H1 (cell line): ENCODE measurements at regions not wholly inside any gene's neighbourhood (a gene's known extent, or its start where the extent isn't known, plus 50 kb on each side); places are given as distances from the start of the nearest gene placed in this dataset.

ENCODE experiments used
- CTCF ChIA-PET: fragments of 300-600 bp; sonication (Branson Sonifier 250); formaldehyde crosslinking; loops from one replicate; lab custom pipeline; 2021; ENCODE audit not compliant: partially characterized antibody; lab: Charles Lee
- POLR2A ChIA-PET: fragments of 300-600 bp; sonication (Branson Sonifier 250); formaldehyde crosslinking; loops from one replicate; lab custom pipeline; 2021; ENCODE audit warnings: inconsistent platforms; ENCODE audit not compliant: partially characterized antibody; lab: Charles Lee
- DNase-seq, 2 experiments: peaks; one replicate each; pipeline versions ENCODE4 v3.0.0 to v3.0.0-alpha.2; 2010 to 2022; ENCODE audit warnings: low spot score in 2 of 2, low read depth in 1 of 2, mixed read lengths in 1 of 2
- FAIRE-seq: peaks from 2 replicates; lab custom pipeline; 2011; peaks lifted over from hg19 to GRCh38; lab: Jason Lieb, UNC
- H2AFZ ChIP-seq: 2 replicates; pipeline ENCODE4 v1.8.1; 2012; ENCODE audit warnings: low read length, inconsistent platforms
- H2AK5ac ChIP-seq: 2 replicates; pipeline ENCODE4 v1.6.1; 2013; ENCODE audit warnings: low read depth, low read length
- H2BK120ac ChIP-seq: replicated peaks from 2 replicates; pipeline ENCODE3; 2013; ENCODE audit warnings: low read depth, low read length, inconsistent platforms
- H2BK12ac ChIP-seq: 2 replicates; pipeline ENCODE4 v1.6.1; 2013; ENCODE audit warnings: low read depth, low read length
- H2BK15ac ChIP-seq: 2 replicates; pipeline ENCODE4 v1.6.1; 2013; ENCODE audit warnings: low read length
- H2BK20ac ChIP-seq: 2 replicates; pipeline ENCODE4 v1.6.1; 2013; ENCODE audit warnings: low read length
- H2BK5ac ChIP-seq: 2 replicates; pipeline ENCODE4 v1.6.1; 2013; ENCODE audit warnings: low read depth, low read length
- H3K14ac ChIP-seq: 2 replicates; pipeline ENCODE4 v1.6.1; 2013; ENCODE audit warnings: inconsistent platforms; ENCODE audit not compliant: insufficient read length
- H3K18ac ChIP-seq: 2 replicates; pipeline ENCODE4 v1.6.1; 2013; ENCODE audit warnings: low read length; ENCODE audit errors: extremely low read depth
- H3K23ac ChIP-seq: 2 replicates; pipeline ENCODE4 v1.6.1; 2013; ENCODE audit warnings: inconsistent platforms; ENCODE audit not compliant: insufficient read length
- H3K23me2 ChIP-seq: 2 replicates; pipeline ENCODE4 v1.6.1; 2013; ENCODE audit warnings: low read depth, low read length
- H3K27ac ChIP-seq: 2 replicates; pipeline ENCODE4 v1.6.1; 2011; ENCODE audit warnings: low read depth, low read length, inconsistent platforms
- H3K27me3 ChIP-seq, 4 experiments: replicated peaks in 1 of 4; 1 replicate in 1 of 4; 2 replicates in 3 of 4; pipeline versions ENCODE4 v1.6.1 to v1.8.1; 2011 to 2013; ENCODE audit warnings: low read length in 3 of 4, mild to moderate bottlenecking in 3 of 4, inconsistent platforms in 2 of 4, mixed read lengths in 2 of 4, moderate library complexity in 1 of 4; ENCODE audit not compliant: control insufficient read depth in 3 of 4, insufficient read depth in 3 of 4; ENCODE audit errors: extremely low read depth in 1 of 4
- H3K36me3 ChIP-seq, 4 experiments: 2 replicates each; pipeline versions ENCODE4 v1.6.1 to v1.8.1; 2011 to 2013; ENCODE audit warnings: mild to moderate bottlenecking in 4 of 4, low read length in 3 of 4, moderate library complexity in 2 of 4, control low read depth in 1 of 4, inconsistent platforms in 1 of 4; ENCODE audit not compliant: insufficient read depth in 4 of 4, control insufficient read depth in 2 of 4
- H3K4ac ChIP-seq: replicated peaks from 2 replicates; pipeline ENCODE3; 2013; ENCODE audit warnings: low read length, low read depth, mixed read lengths, inconsistent platforms; ENCODE audit not compliant: insufficient read length
- H3K4me1 ChIP-seq, 4 experiments: replicated peaks in 1 of 4; 1 replicate in 1 of 4; 2 replicates in 3 of 4; pipeline versions ENCODE4 v1.6.1 to v1.8.1; 2011 to 2013; ENCODE audit warnings: low read length in 3 of 4, inconsistent platforms in 2 of 4, mixed read lengths in 1 of 4; ENCODE audit not compliant: insufficient read depth in 4 of 4, control insufficient read depth in 3 of 4
- H3K4me2 ChIP-seq, 2 experiments: 2 replicates each; pipeline versions ENCODE4 v1.6.1 to v1.8.1; 2011 to 2013; ENCODE audit warnings: low read depth in 2 of 2, low read length in 2 of 2, control low read depth in 1 of 2, inconsistent platforms in 1 of 2, mild to moderate bottlenecking in 1 of 2; ENCODE audit not compliant: insufficient read depth in 1 of 2
- H3K4me3 ChIP-seq, 4 experiments: fragments of 200-600, 300-600 bp in 1 of 4; sonication (generic), shearing (Covaris generic), sonication (Bioruptor Twin) in 1 of 4; 2 replicates each; pipeline versions ENCODE4 v1.5.1 to v1.8.1; 2011 to 2016; ENCODE audit warnings: low read length in 4 of 4, low read depth in 3 of 4, control low read depth in 2 of 4, inconsistent platforms in 2 of 4, mild to moderate bottlenecking in 2 of 4, mixed read lengths in 1 of 4, moderate library complexity in 1 of 4; ENCODE audit not compliant: insufficient read depth in 2 of 4; ENCODE audit errors: extremely low read depth in 1 of 4
- H3K56ac ChIP-seq: replicated peaks from 2 replicates; pipeline ENCODE3; 2013; ENCODE audit warnings: low read depth, mild to moderate bottlenecking, mixed read lengths, low read length, inconsistent platforms; ENCODE audit not compliant: insufficient read length
- H3K79me1 ChIP-seq: 2 replicates; pipeline ENCODE4 v1.6.1; 2013; ENCODE audit warnings: low read depth, low read length, control low read depth
- H3K79me2 ChIP-seq, 2 experiments: 2 replicates each; pipeline versions ENCODE4 v1.6.1 to v1.8.1; 2012 to 2013; ENCODE audit warnings: low read length in 2 of 2, mild to moderate bottlenecking in 2 of 2, inconsistent platforms in 1 of 2; ENCODE audit not compliant: insufficient read depth in 2 of 2, control insufficient read depth in 1 of 2
- H3K9ac ChIP-seq, 4 experiments: replicated peaks in 1 of 4; 1 replicate in 1 of 4; 2 replicates in 3 of 4; pipeline versions ENCODE4 v1.6.1 to v1.8.1; 2011 to 2013; ENCODE audit warnings: low read depth in 3 of 4, low read length in 3 of 4, control low read depth in 2 of 4, mild to moderate bottlenecking in 2 of 4, moderate library complexity in 2 of 4, inconsistent platforms in 1 of 4; ENCODE audit errors: extremely low read depth in 1 of 4
- H3K9me3 ChIP-seq, 2 experiments: 2 replicates each; pipeline versions ENCODE4 v1.6.1 to v1.8.1; 2012 to 2013; ENCODE audit warnings: mild to moderate bottlenecking in 2 of 2, moderate library complexity in 2 of 2, control low read depth in 1 of 2, inconsistent platforms in 1 of 2, low read depth in 1 of 2, low read length in 1 of 2, mixed read lengths in 1 of 2; ENCODE audit not compliant: insufficient read depth in 2 of 2
- H4K20me1 ChIP-seq, 2 experiments: replicated peaks in 1 of 2; 2 replicates each; pipeline versions ENCODE3 to v1.8.1; 2011 to 2013; ENCODE audit warnings: inconsistent platforms in 2 of 2, low read length in 2 of 2, mild to moderate bottlenecking in 1 of 2; ENCODE audit not compliant: insufficient read depth in 2 of 2, control insufficient read depth in 1 of 2
- H4K5ac ChIP-seq: 2 replicates; pipeline ENCODE4 v1.6.1; 2013; ENCODE audit warnings: low read length, low read depth, mixed read lengths, inconsistent platforms; ENCODE audit not compliant: insufficient read length
- H4K8ac ChIP-seq: 2 replicates; pipeline ENCODE4 v1.8.0; 2013; ENCODE audit warnings: mild to moderate bottlenecking, moderate library complexity, low read length, inconsistent platforms; ENCODE audit not compliant: insufficient read depth; ENCODE audit errors: extremely low read depth
- H4K91ac ChIP-seq: replicated peaks from 2 replicates; pipeline ENCODE3; 2013; ENCODE audit warnings: low read length, mixed read lengths, inconsistent platforms; ENCODE audit not compliant: insufficient read length
- CBX8 ChIP-seq: fragments of 300-800, 300-1000 bp; sonication (generic); IDR thresholded peaks from 2 replicates; pipeline ENCODE4 v1.7.1; 2016; ENCODE audit warnings: low read depth, low read length, borderline replicate concordance
- EZH2 ChIP-seq: fragments of 200-600 bp; sonication (generic); IDR thresholded peaks from 2 replicates; pipeline ENCODE4 v1.7.1; 2012; ENCODE audit warnings: low read depth, mild to moderate bottlenecking, moderate library complexity, low read length, inconsistent platforms; ENCODE audit not compliant: severe bottlenecking
- FOSL1 ChIP-seq: IDR thresholded peaks from 2 replicates; pipeline ENCODE4 v1.6.1; 2011; ENCODE audit warnings: mild to moderate bottlenecking, low read depth, low read length, moderate library complexity; ENCODE audit not compliant: insufficient read depth
- JUND ChIP-seq: IDR thresholded peaks from 2 replicates; pipeline ENCODE4 v1.6.1; 2011; ENCODE audit warnings: mild to moderate bottlenecking, improper control_type of control experiment, low read length
- NRF1 ChIP-seq: IDR thresholded peaks from 2 replicates; pipeline ENCODE4 v1.6.1; 2011; ENCODE audit warnings: mild to moderate bottlenecking, low read depth, low read length, improper control_type of control experiment
- POU5F1 ChIP-seq: IDR thresholded peaks from 2 replicates; pipeline ENCODE4 v1.6.1; 2011; ENCODE audit warnings: low read depth, mild to moderate bottlenecking, low read length, moderate library complexity
- SAP30 ChIP-seq: fragments of 300-600 bp; sonication (generic); IDR thresholded peaks from 2 replicates; pipeline ENCODE4 v1.7.1; 2012; ENCODE audit warnings: low read length, moderate library complexity, mild to moderate bottlenecking, inconsistent platforms; ENCODE audit not compliant: insufficient read depth, insufficient replicate concordance
- SIX5 ChIP-seq: IDR thresholded peaks from 2 replicates; pipeline ENCODE4 v1.6.1; 2011; ENCODE audit warnings: mild to moderate bottlenecking, low read depth, low read length
- TAF1 ChIP-seq: IDR thresholded peaks from 2 replicates; pipeline ENCODE4 v1.6.1; 2011; ENCODE audit warnings: mild to moderate bottlenecking, low read depth, low read length
- TAF7 ChIP-seq: optimal IDR thresholded peaks from 2 replicates; pipeline ENCODE3; 2011; ENCODE audit warnings: low read depth, mild to moderate bottlenecking, inconsistent platforms, low read length, moderate library complexity, borderline replicate concordance
- WGBS, 2 experiments: shearing (Covaris generic) in 1 of 2; methylation state at CpG; one replicate each; pipeline versions ENCODE4 v1.1.6 to v1.1.7; 2013 to 2015; ENCODE audit warnings: low lambda C conversion rate in 2 of 2, mixed read lengths in 2 of 2, inconsistent platforms in 1 of 2, low coverage in 1 of 2, missing lambda C conversion rate in 1 of 2; ENCODE audit not compliant: insufficient replicate concordance in 2 of 2, insufficient coverage in 1 of 2, insufficient read length in 1 of 2; ENCODE audit errors: extremely low coverage in 1 of 2, missing lambda C conversion rate in 1 of 2; 5-methylcytosine and 5-hydroxymethylcytosine counted together
- TF ChIP-seq, protein P1 (sequence below), 3 experiments: IDR thresholded peaks; 1 replicate in 2 of 3; 2 replicates in 1 of 3; pipeline versions ENCODE4 v1.5.1 to v1.6.1; 2011; ENCODE audit warnings: low read length in 3 of 3, mild to moderate bottlenecking in 3 of 3, inconsistent platforms in 2 of 3, low read depth in 1 of 3, moderate library complexity in 1 of 3; ENCODE audit not compliant: insufficient read depth in 1 of 3; ENCODE audit errors: control extremely low read depth in 1 of 3
- TF ChIP-seq, protein P2 (sequence below): IDR thresholded peaks from 2 replicates; pipeline ENCODE4 v1.6.1; 2012; ENCODE audit warnings: inconsistent platforms

GRCh38 chr6:14582749-14583148 lies 465.2 kb downstream of the CD83 start:
- Histone ChIP-seq H2AFZ (no peak overlapping the region), H2BK5ac (no peak overlapping the region), H4K8ac (no peak overlapping the region), H4K5ac (no peak overlapping the region), H3K79me1 (no peaks in the 10 kb centered on the region), H2BK120ac (no peak overlapping the region), H3K4ac (no peak overlapping the region), H4K91ac (no peak overlapping the region), H3K79me2 (no peaks in the 10 kb centered on the region), H3K36me3 (no peaks in the 10 kb centered on the region; a peak in 1 of 8 replicates), H3K4me2 (no peak overlapping the region), H3K18ac (no peak overlapping the region), H3K4me1 (no peaks in the 10 kb centered on the region), H2BK20ac (no peak overlapping the region), H3K14ac (no peak overlapping the region), H3K23me2 (no peaks in the 10 kb centered on the region), H2BK12ac (no peak overlapping the region), H3K4me3 (no peak overlapping the region), H3K27me3 (no peaks in the 10 kb centered on the region), H3K27ac (no peak overlapping the region), H4K20me1 (no peaks in the 10 kb centered on the region), H2AK5ac (no peak overlapping the region), H2BK15ac (no peak overlapping the region), H3K9ac (no peak overlapping the region), H3K9me3 (no peaks in the 10 kb centered on the region), H3K23ac (no peak overlapping the region), H3K56ac (no peak overlapping the region)
- CTCF ChIA-PET: no interaction called here
- 93% methylated on average over 1 of the region's 1 CpG; no CpG with 5 or more reads in 1 of the 2 experiments for WGBS, 2 experiments
- no peak for DNase-seq
- POLR2A ChIA-PET: no interaction called here
- FAIRE-seq: no peak
- TF ChIP-seq NRF1 (no peak), SAP30 (no peak), TAF1 (no peak), CBX8 (no peak), SIX5 (no peak), FOSL1 (no peak), TAF7 (no peak), JUND (no peak), POU5F1 (no peak), EZH2 (no peak)
- TF ChIP-seq, protein P1, sequence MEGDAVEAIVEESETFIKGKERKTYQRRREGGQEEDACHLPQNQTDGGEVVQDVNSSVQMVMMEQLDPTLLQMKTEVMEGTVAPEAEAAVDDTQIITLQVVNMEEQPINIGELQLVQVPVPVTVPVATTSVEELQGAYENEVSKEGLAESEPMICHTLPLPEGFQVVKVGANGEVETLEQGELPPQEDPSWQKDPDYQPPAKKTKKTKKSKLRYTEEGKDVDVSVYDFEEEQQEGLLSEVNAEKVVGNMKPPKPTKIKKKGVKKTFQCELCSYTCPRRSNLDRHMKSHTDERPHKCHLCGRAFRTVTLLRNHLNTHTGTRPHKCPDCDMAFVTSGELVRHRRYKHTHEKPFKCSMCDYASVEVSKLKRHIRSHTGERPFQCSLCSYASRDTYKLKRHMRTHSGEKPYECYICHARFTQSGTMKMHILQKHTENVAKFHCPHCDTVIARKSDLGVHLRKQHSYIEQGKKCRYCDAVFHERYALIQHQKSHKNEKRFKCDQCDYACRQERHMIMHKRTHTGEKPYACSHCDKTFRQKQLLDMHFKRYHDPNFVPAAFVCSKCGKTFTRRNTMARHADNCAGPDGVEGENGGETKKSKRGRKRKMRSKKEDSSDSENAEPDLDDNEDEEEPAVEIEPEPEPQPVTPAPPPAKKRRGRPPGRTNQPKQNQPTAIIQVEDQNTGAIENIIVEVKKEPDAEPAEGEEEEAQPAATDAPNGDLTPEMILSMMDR (IDR thresholded peaks at IDR 0.05; ENCODE audit: control extremely low read depth in 1 of 3, insufficient read depth in 1 of 3, low read depth in 1 of 3, low read length in 3 of 3): no peak
- TF ChIP-seq, protein P2, sequence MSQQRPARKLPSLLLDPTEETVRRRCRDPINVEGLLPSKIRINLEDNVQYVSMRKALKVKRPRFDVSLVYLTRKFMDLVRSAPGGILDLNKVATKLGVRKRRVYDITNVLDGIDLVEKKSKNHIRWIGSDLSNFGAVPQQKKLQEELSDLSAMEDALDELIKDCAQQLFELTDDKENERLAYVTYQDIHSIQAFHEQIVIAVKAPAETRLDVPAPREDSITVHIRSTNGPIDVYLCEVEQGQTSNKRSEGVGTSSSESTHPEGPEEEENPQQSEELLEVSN: no peak
